H1 (cell line): ENCODE measurements at regions not wholly inside any gene's neighbourhood (a gene's known extent, or its start where the extent isn't known, plus 50 kb on each side); places are given as distances from the start of the nearest gene placed in this dataset.

Experiments
- CTCF ChIA-PET: fragments of 300-600 bp; sonication (Branson Sonifier 250); formaldehyde crosslinking; loops from one replicate; lab custom pipeline; 2021; ENCODE audit not compliant: partially characterized antibody; lab: Charles Lee
- POLR2A ChIA-PET: fragments of 300-600 bp; sonication (Branson Sonifier 250); formaldehyde crosslinking; loops from one replicate; lab custom pipeline; 2021; ENCODE audit warnings: inconsistent platforms; ENCODE audit not compliant: partially characterized antibody; lab: Charles Lee
- DNase-seq, 2 experiments: peaks; one replicate each; pipeline versions ENCODE4 v3.0.0 to v3.0.0-alpha.2; 2010 to 2022; ENCODE audit warnings: low spot score in 2 of 2, low read depth in 1 of 2, mixed read lengths in 1 of 2
- FAIRE-seq: peaks from 2 replicates; lab custom pipeline; 2011; peaks lifted over from hg19 to GRCh38; lab: Jason Lieb, UNC
- H2AFZ ChIP-seq: 2 replicates; pipeline ENCODE4 v1.8.1; 2012; ENCODE audit warnings: low read length, inconsistent platforms
- H2AK5ac ChIP-seq: 2 replicates; pipeline ENCODE4 v1.6.1; 2013; ENCODE audit warnings: low read depth, low read length
- H2BK120ac ChIP-seq: replicated peaks from 2 replicates; pipeline ENCODE3; 2013; ENCODE audit warnings: low read depth, low read length, inconsistent platforms
- H2BK12ac ChIP-seq: 2 replicates; pipeline ENCODE4 v1.6.1; 2013; ENCODE audit warnings: low read depth, low read length
- H2BK15ac ChIP-seq: 2 replicates; pipeline ENCODE4 v1.6.1; 2013; ENCODE audit warnings: low read length
- H2BK20ac ChIP-seq: 2 replicates; pipeline ENCODE4 v1.6.1; 2013; ENCODE audit warnings: low read length
- H2BK5ac ChIP-seq: 2 replicates; pipeline ENCODE4 v1.6.1; 2013; ENCODE audit warnings: low read depth, low read length
- H3K14ac ChIP-seq: 2 replicates; pipeline ENCODE4 v1.6.1; 2013; ENCODE audit warnings: inconsistent platforms; ENCODE audit not compliant: insufficient read length
- H3K18ac ChIP-seq: 2 replicates; pipeline ENCODE4 v1.6.1; 2013; ENCODE audit warnings: low read length; ENCODE audit errors: extremely low read depth
- H3K23ac ChIP-seq: 2 replicates; pipeline ENCODE4 v1.6.1; 2013; ENCODE audit warnings: inconsistent platforms; ENCODE audit not compliant: insufficient read length
- H3K23me2 ChIP-seq: 2 replicates; pipeline ENCODE4 v1.6.1; 2013; ENCODE audit warnings: low read depth, low read length
- H3K27ac ChIP-seq: 2 replicates; pipeline ENCODE4 v1.6.1; 2011; ENCODE audit warnings: low read depth, low read length, inconsistent platforms
- H3K27me3 ChIP-seq, 4 experiments: replicated peaks in 1 of 4; 1 replicate in 1 of 4; 2 replicates in 3 of 4; pipeline versions ENCODE4 v1.6.1 to v1.8.1; 2011 to 2013; ENCODE audit warnings: low read length in 3 of 4, mild to moderate bottlenecking in 3 of 4, inconsistent platforms in 2 of 4, mixed read lengths in 2 of 4, moderate library complexity in 1 of 4; ENCODE audit not compliant: control insufficient read depth in 3 of 4, insufficient read depth in 3 of 4; ENCODE audit errors: extremely low read depth in 1 of 4
- H3K36me3 ChIP-seq, 4 experiments: 2 replicates each; pipeline versions ENCODE4 v1.6.1 to v1.8.1; 2011 to 2013; ENCODE audit warnings: mild to moderate bottlenecking in 4 of 4, low read length in 3 of 4, moderate library complexity in 2 of 4, control low read depth in 1 of 4, inconsistent platforms in 1 of 4; ENCODE audit not compliant: insufficient read depth in 4 of 4, control insufficient read depth in 2 of 4
- H3K4ac ChIP-seq: replicated peaks from 2 replicates; pipeline ENCODE3; 2013; ENCODE audit warnings: low read length, low read depth, mixed read lengths, inconsistent platforms; ENCODE audit not compliant: insufficient read length
- H3K4me1 ChIP-seq, 4 experiments: replicated peaks in 1 of 4; 1 replicate in 1 of 4; 2 replicates in 3 of 4; pipeline versions ENCODE4 v1.6.1 to v1.8.1; 2011 to 2013; ENCODE audit warnings: low read length in 3 of 4, inconsistent platforms in 2 of 4, mixed read lengths in 1 of 4; ENCODE audit not compliant: insufficient read depth in 4 of 4, control insufficient read depth in 3 of 4
- H3K4me2 ChIP-seq, 2 experiments: 2 replicates each; pipeline versions ENCODE4 v1.6.1 to v1.8.1; 2011 to 2013; ENCODE audit warnings: low read depth in 2 of 2, low read length in 2 of 2, control low read depth in 1 of 2, inconsistent platforms in 1 of 2, mild to moderate bottlenecking in 1 of 2; ENCODE audit not compliant: insufficient read depth in 1 of 2
- H3K4me3 ChIP-seq, 4 experiments: fragments of 200-600, 300-600 bp in 1 of 4; sonication (generic), shearing (Covaris generic), sonication (Bioruptor Twin) in 1 of 4; 2 replicates each; pipeline versions ENCODE4 v1.5.1 to v1.8.1; 2011 to 2016; ENCODE audit warnings: low read length in 4 of 4, low read depth in 3 of 4, control low read depth in 2 of 4, inconsistent platforms in 2 of 4, mild to moderate bottlenecking in 2 of 4, mixed read lengths in 1 of 4, moderate library complexity in 1 of 4; ENCODE audit not compliant: insufficient read depth in 2 of 4; ENCODE audit errors: extremely low read depth in 1 of 4
- H3K56ac ChIP-seq: replicated peaks from 2 replicates; pipeline ENCODE3; 2013; ENCODE audit warnings: low read depth, mild to moderate bottlenecking, mixed read lengths, low read length, inconsistent platforms; ENCODE audit not compliant: insufficient read length
- H3K79me1 ChIP-seq: 2 replicates; pipeline ENCODE4 v1.6.1; 2013; ENCODE audit warnings: low read depth, low read length, control low read depth
- H3K79me2 ChIP-seq, 2 experiments: 2 replicates each; pipeline versions ENCODE4 v1.6.1 to v1.8.1; 2012 to 2013; ENCODE audit warnings: low read length in 2 of 2, mild to moderate bottlenecking in 2 of 2, inconsistent platforms in 1 of 2; ENCODE audit not compliant: insufficient read depth in 2 of 2, control insufficient read depth in 1 of 2
- H3K9ac ChIP-seq, 4 experiments: replicated peaks in 1 of 4; 1 replicate in 1 of 4; 2 replicates in 3 of 4; pipeline versions ENCODE4 v1.6.1 to v1.8.1; 2011 to 2013; ENCODE audit warnings: low read depth in 3 of 4, low read length in 3 of 4, control low read depth in 2 of 4, mild to moderate bottlenecking in 2 of 4, moderate library complexity in 2 of 4, inconsistent platforms in 1 of 4; ENCODE audit errors: extremely low read depth in 1 of 4
- H3K9me3 ChIP-seq, 2 experiments: 2 replicates each; pipeline versions ENCODE4 v1.6.1 to v1.8.1; 2012 to 2013; ENCODE audit warnings: mild to moderate bottlenecking in 2 of 2, moderate library complexity in 2 of 2, control low read depth in 1 of 2, inconsistent platforms in 1 of 2, low read depth in 1 of 2, low read length in 1 of 2, mixed read lengths in 1 of 2; ENCODE audit not compliant: insufficient read depth in 2 of 2
- H4K20me1 ChIP-seq, 2 experiments: replicated peaks in 1 of 2; 2 replicates each; pipeline versions ENCODE3 to v1.8.1; 2011 to 2013; ENCODE audit warnings: inconsistent platforms in 2 of 2, low read length in 2 of 2, mild to moderate bottlenecking in 1 of 2; ENCODE audit not compliant: insufficient read depth in 2 of 2, control insufficient read depth in 1 of 2
- H4K5ac ChIP-seq: 2 replicates; pipeline ENCODE4 v1.6.1; 2013; ENCODE audit warnings: low read length, low read depth, mixed read lengths, inconsistent platforms; ENCODE audit not compliant: insufficient read length
- H4K8ac ChIP-seq: 2 replicates; pipeline ENCODE4 v1.8.0; 2013; ENCODE audit warnings: mild to moderate bottlenecking, moderate library complexity, low read length, inconsistent platforms; ENCODE audit not compliant: insufficient read depth; ENCODE audit errors: extremely low read depth
- H4K91ac ChIP-seq: replicated peaks from 2 replicates; pipeline ENCODE3; 2013; ENCODE audit warnings: low read length, mixed read lengths, inconsistent platforms; ENCODE audit not compliant: insufficient read length
- ASH2L ChIP-seq: fragments of 200-600, 300-600 bp; sonication (generic); IDR thresholded peaks from one replicate; pipeline ENCODE4 v1.7.1; 2017; ENCODE audit warnings: low read length
- CHD2 ChIP-seq: IDR thresholded peaks from 2 replicates; pipeline ENCODE4 v1.6.1; 2012; ENCODE audit warnings: low read length, improper control_type of control experiment
- GABPA ChIP-seq: IDR thresholded peaks from 2 replicates; pipeline ENCODE4 v1.6.1; 2011; ENCODE audit warnings: mild to moderate bottlenecking, low read length, moderate library complexity, borderline replicate concordance; ENCODE audit not compliant: insufficient read depth
- JUN ChIP-seq: IDR thresholded peaks from 2 replicates; pipeline ENCODE4 v1.6.1; 2011; ENCODE audit warnings: low read depth, mild to moderate bottlenecking, improper control_type of control experiment, low read length
- KDM5A ChIP-seq: fragments of 200-600 bp; IDR thresholded peaks from 2 replicates; pipeline ENCODE4 v1.7.1; 2012; ENCODE audit warnings: mild to moderate bottlenecking, low read length, inconsistent platforms, mixed read lengths
- NRF1 ChIP-seq: IDR thresholded peaks from 2 replicates; pipeline ENCODE4 v1.6.1; 2011; ENCODE audit warnings: mild to moderate bottlenecking, low read depth, low read length, improper control_type of control experiment
- POLR2AphosphoS5 ChIP-seq: IDR thresholded peaks from 2 replicates; pipeline ENCODE4 v1.6.1; 2011; ENCODE audit warnings: low read depth, low read length
- TAF7 ChIP-seq: optimal IDR thresholded peaks from 2 replicates; pipeline ENCODE3; 2011; ENCODE audit warnings: low read depth, mild to moderate bottlenecking, inconsistent platforms, low read length, moderate library complexity, borderline replicate concordance
- TBP ChIP-seq: IDR thresholded peaks from 2 replicates; pipeline ENCODE4 v1.6.1; 2011; ENCODE audit warnings: low read depth, low read length, improper control_type of control experiment
- WGBS, 2 experiments: shearing (Covaris generic) in 1 of 2; methylation state at CpG; one replicate each; pipeline versions ENCODE4 v1.1.6 to v1.1.7; 2013 to 2015; ENCODE audit warnings: low lambda C conversion rate in 2 of 2, mixed read lengths in 2 of 2, inconsistent platforms in 1 of 2, low coverage in 1 of 2, missing lambda C conversion rate in 1 of 2; ENCODE audit not compliant: insufficient replicate concordance in 2 of 2, insufficient coverage in 1 of 2, insufficient read length in 1 of 2; ENCODE audit errors: extremely low coverage in 1 of 2, missing lambda C conversion rate in 1 of 2; 5-methylcytosine and 5-hydroxymethylcytosine counted together
- TF ChIP-seq, protein P1 (sequence below): IDR thresholded peaks from 2 replicates; pipeline ENCODE4 v1.6.1; 2011; ENCODE audit warnings: low read length, improper control_type of control experiment

- H3K79me1 ChIP-seq = no peaks in the 10 kb centered on the region
- H3K4me3 ChIP-seq = no peak overlapping the region
- H4K8ac ChIP-seq = no peak overlapping the region
- H2BK5ac ChIP-seq = no peak overlapping the region
- no peak overlapping the region for H4K5ac ChIP-seq
- no peak overlapping the region for H2BK120ac ChIP-seq
- no peak overlapping the region for H4K91ac ChIP-seq
- no peaks in the 10 kb centered on the region for H3K23me2 ChIP-seq
- DNase-seq = no peak
- no peak overlapping the region for H3K4ac ChIP-seq
- WGBS, 2 experiments = 88% methylated on average over 8 of the region's 8 CpGs; no CpG with 5 or more reads in 1 of the 2 experiments
- H3K56ac ChIP-seq = no peak overlapping the region
- ChIA-PET CTCF (no interaction called here), POLR2A (no interaction called here)
- no peaks in the 10 kb centered on the region for H3K27me3 ChIP-seq
- no peak overlapping the region for H3K18ac ChIP-seq
- no peaks in the 10 kb centered on the region for H3K36me3 ChIP-seq
- no peak for FAIRE-seq
- no peak overlapping the region for H3K14ac ChIP-seq
- H3K27ac ChIP-seq = no peak overlapping the region
- H3K79me2 ChIP-seq = no peaks in the 10 kb centered on the region
- H2AK5ac ChIP-seq = no peak overlapping the region
- no peak overlapping the region for H3K4me2 ChIP-seq
- no peaks in the 10 kb centered on the region for H4K20me1 ChIP-seq
- H3K9ac ChIP-seq = no peak overlapping the region
- no peak overlapping the region for H2BK20ac ChIP-seq
- no peak overlapping the region for H2AFZ ChIP-seq
- H2BK12ac ChIP-seq = no peak overlapping the region
- H2BK15ac ChIP-seq = no peak overlapping the region
- H3K4me1 ChIP-seq = no peaks in the 10 kb centered on the region
- no peaks in the 10 kb centered on the region for H3K9me3 ChIP-seq
- no peak overlapping the region for H3K23ac ChIP-seq
- TF ChIP-seq TBP (no peak), JUN (no peak), TAF7 (no peak), GABPA (no peak), POLR2AphosphoS5 (no peak), NRF1 (no peak), ASH2L (no peak), KDM5A (no peak), CHD2 (no peak)
- TF ChIP-seq, protein P1, sequence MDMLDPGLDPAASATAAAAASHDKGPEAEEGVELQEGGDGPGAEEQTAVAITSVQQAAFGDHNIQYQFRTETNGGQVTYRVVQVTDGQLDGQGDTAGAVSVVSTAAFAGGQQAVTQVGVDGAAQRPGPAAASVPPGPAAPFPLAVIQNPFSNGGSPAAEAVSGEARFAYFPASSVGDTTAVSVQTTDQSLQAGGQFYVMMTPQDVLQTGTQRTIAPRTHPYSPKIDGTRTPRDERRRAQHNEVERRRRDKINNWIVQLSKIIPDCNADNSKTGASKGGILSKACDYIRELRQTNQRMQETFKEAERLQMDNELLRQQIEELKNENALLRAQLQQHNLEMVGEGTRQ = no peak
Observed at GRCh38 chr14:101109347-101109638, 205.8 kb upstream of the RTL1 start.
